ENCODE measurements at regions not wholly inside any gene's neighbourhood (a gene's known extent, or its start where the extent isn't known, plus 50 kb on each side); places are given as distances from the start of the nearest gene placed in this dataset.

GRCh38 chr14:82510007-82510406 lies 976.4 kb upstream of the SEL1L start:
- Histone ChIP-seq H3K9me3 (ENCODE audit: control insufficient read depth in 2 of 2, insufficient read depth in 1 of 2, low read length in 1 of 2) (no peaks in the 10 kb centered on the region), H3K36me3 (ENCODE audit: control insufficient read depth in 2 of 2, insufficient read depth in 2 of 2, low read length in 1 of 2) (no peaks in the 10 kb centered on the region), H3K27ac (ENCODE audit: low read depth in 1 of 2, low read length in 1 of 2) (no peak overlapping the region), H3K27me3 (ENCODE audit: control insufficient read depth in 2 of 2, insufficient read depth in 1 of 2, low read length in 1 of 2) (no peaks in the 10 kb centered on the region), H3K4me1 (ENCODE audit: control insufficient read depth in 2 of 2, insufficient read depth in 2 of 2, low read length in 2 of 2) (no peaks in the 10 kb centered on the region), H3K4me3 (ENCODE audit: low read length in 2 of 2) (no peak overlapping the region)
- no peak for DNase-seq (ENCODE audit: low read depth in 6 of 9, low spot score in 9 of 9)
- WGBS, result 90% methylated on average over 5 of the region's 5 CpGs

- H3K27me3 ChIP-seq (ENCODE audit: control insufficient read depth in 2 of 2, insufficient read depth in 1 of 2, low read length in 1 of 2), result no peaks in the 10 kb centered on the region
- H3K4me3 ChIP-seq (ENCODE audit: low read length in 2 of 2), result no peak overlapping the region
- DNase-seq (ENCODE audit: low read depth in 6 of 9, low spot score in 9 of 9), result no peak
- H3K27ac ChIP-seq (ENCODE audit: low read depth in 1 of 2, low read length in 1 of 2), result no peak overlapping the region
- H3K4me1 ChIP-seq (ENCODE audit: control insufficient read depth in 2 of 2, insufficient read depth in 2 of 2, low read length in 2 of 2), result no peaks in the 10 kb centered on the region
- WGBS, result 87% methylated on average over 1 of the region's 1 CpG
- no peaks in the 10 kb centered on the region for H3K36me3 ChIP-seq (ENCODE audit: control insufficient read depth in 2 of 2, insufficient read depth in 2 of 2, low read length in 1 of 2)
- H3K9me3 ChIP-seq (ENCODE audit: control insufficient read depth in 2 of 2, insufficient read depth in 1 of 2, low read length in 1 of 2), result no peaks in the 10 kb centered on the region
Observed at GRCh38 chr14:82511399-82511798, 977.7 kb upstream of the SEL1L start.

- 95% methylated on average over 1 of the region's 1 CpG for WGBS
- Histone ChIP-seq H3K4me1 (ENCODE audit: control insufficient read depth in 2 of 2, insufficient read depth in 2 of 2, low read length in 2 of 2) (no peaks in the 10 kb centered on the region), H3K9me3 (ENCODE audit: control insufficient read depth in 2 of 2, insufficient read depth in 1 of 2, low read length in 1 of 2) (no peaks in the 10 kb centered on the region), H3K4me3 (ENCODE audit: low read length in 2 of 2) (no peak overlapping the region), H3K36me3 (ENCODE audit: control insufficient read depth in 2 of 2, insufficient read depth in 2 of 2, low read length in 1 of 2) (no peaks in the 10 kb centered on the region), H3K27me3 (ENCODE audit: control insufficient read depth in 2 of 2, insufficient read depth in 1 of 2, low read length in 1 of 2) (no peaks in the 10 kb centered on the region), H3K27ac (ENCODE audit: low read depth in 1 of 2, low read length in 1 of 2) (no peak overlapping the region)
- no peak for DNase-seq (ENCODE audit: low read depth in 6 of 9, low spot score in 9 of 9)
Observed at GRCh38 chr14:82520765-82521164, 987.1 kb upstream of the SEL1L start.

- no peak for DNase-seq (ENCODE audit: low read depth in 6 of 9, low spot score in 9 of 9)
- H3K27me3 ChIP-seq (ENCODE audit: control insufficient read depth in 2 of 2, insufficient read depth in 1 of 2, low read length in 1 of 2), result no peaks in the 10 kb centered on the region
- no peaks in the 10 kb centered on the region for H3K9me3 ChIP-seq (ENCODE audit: control insufficient read depth in 2 of 2, insufficient read depth in 1 of 2, low read length in 1 of 2)
- H3K4me3 ChIP-seq (ENCODE audit: low read length in 2 of 2), result no peak overlapping the region
- no peaks in the 10 kb centered on the region for H3K4me1 ChIP-seq (ENCODE audit: control insufficient read depth in 2 of 2, insufficient read depth in 2 of 2, low read length in 2 of 2)
- no peaks in the 10 kb centered on the region for H3K36me3 ChIP-seq (ENCODE audit: control insufficient read depth in 2 of 2, insufficient read depth in 2 of 2, low read length in 1 of 2)
- no peak overlapping the region for H3K27ac ChIP-seq (ENCODE audit: low read depth in 1 of 2, low read length in 1 of 2)
Observed at GRCh38 chr14:82521191-82521590, 987.5 kb upstream of the SEL1L start.

GRCh38 chr14:82528016-82528415 lies 994.4 kb upstream of the SEL1L start:
- no peaks in the 10 kb centered on the region for H3K27me3 ChIP-seq (ENCODE audit: control insufficient read depth in 2 of 2, insufficient read depth in 1 of 2, low read length in 1 of 2)
- 92% methylated on average over 1 of the region's 1 CpG for WGBS
- no peaks in the 10 kb centered on the region for H3K4me1 ChIP-seq (ENCODE audit: control insufficient read depth in 2 of 2, insufficient read depth in 2 of 2, low read length in 2 of 2)
- no peak overlapping the region for H3K4me3 ChIP-seq (ENCODE audit: low read length in 2 of 2)
- no peak overlapping the region for H3K27ac ChIP-seq (ENCODE audit: low read depth in 1 of 2, low read length in 1 of 2)
- H3K9me3 ChIP-seq (ENCODE audit: control insufficient read depth in 2 of 2, insufficient read depth in 1 of 2, low read length in 1 of 2), result no peaks in the 10 kb centered on the region
- no peaks in the 10 kb centered on the region for H3K36me3 ChIP-seq (ENCODE audit: control insufficient read depth in 2 of 2, insufficient read depth in 2 of 2, low read length in 1 of 2)
- no peak for DNase-seq (ENCODE audit: low read depth in 6 of 9, low spot score in 9 of 9)

GRCh38 chr14:82533351-82533750 lies 999.7 kb upstream of the SEL1L start:
- Histone ChIP-seq H3K4me3 (ENCODE audit: low read length in 2 of 2) (no peak overlapping the region), H3K4me1 (ENCODE audit: control insufficient read depth in 2 of 2, insufficient read depth in 2 of 2, low read length in 2 of 2) (no peaks in the 10 kb centered on the region), H3K27ac (ENCODE audit: low read depth in 1 of 2, low read length in 1 of 2) (no peak overlapping the region), H3K36me3 (ENCODE audit: control insufficient read depth in 2 of 2, insufficient read depth in 2 of 2, low read length in 1 of 2) (no peaks in the 10 kb centered on the region), H3K27me3 (ENCODE audit: control insufficient read depth in 2 of 2, insufficient read depth in 1 of 2, low read length in 1 of 2) (no peaks in the 10 kb centered on the region), H3K9me3 (ENCODE audit: control insufficient read depth in 2 of 2, insufficient read depth in 1 of 2, low read length in 1 of 2) (no peaks in the 10 kb centered on the region)
- DNase-seq (ENCODE audit: low read depth in 6 of 9, low spot score in 9 of 9), result no peak
- WGBS, result 56% methylated on average over 2 of the region's 2 CpGs

GRCh38 chr14:82536566-82536965 lies 1002.9 kb upstream of the SEL1L start:
- Histone ChIP-seq H3K9me3 (ENCODE audit: control insufficient read depth in 2 of 2, insufficient read depth in 1 of 2, low read length in 1 of 2) (no peaks in the 10 kb centered on the region), H3K27ac (ENCODE audit: low read depth in 1 of 2, low read length in 1 of 2) (no peak overlapping the region), H3K4me1 (ENCODE audit: control insufficient read depth in 2 of 2, insufficient read depth in 2 of 2, low read length in 2 of 2) (no peaks in the 10 kb centered on the region), H3K27me3 (ENCODE audit: control insufficient read depth in 2 of 2, insufficient read depth in 1 of 2, low read length in 1 of 2) (no peaks in the 10 kb centered on the region), H3K4me3 (ENCODE audit: low read length in 2 of 2) (no peak overlapping the region), H3K36me3 (ENCODE audit: control insufficient read depth in 2 of 2, insufficient read depth in 2 of 2, low read length in 1 of 2) (no peaks in the 10 kb centered on the region)
- DNase-seq (ENCODE audit: low read depth in 6 of 9, low spot score in 9 of 9), result no peak
- WGBS, result 86% methylated on average over 2 of the region's 2 CpGs

- WGBS, result 89% methylated on average over 3 of the region's 3 CpGs
- DNase-seq (ENCODE audit: low read depth in 6 of 9, low spot score in 9 of 9), result no peak
- H3K4me3 ChIP-seq (ENCODE audit: low read length in 2 of 2), result no peak overlapping the region
Observed at GRCh38 chr14:82537831-82538230, 1004.2 kb upstream of the SEL1L start.

GRCh38 chr14:82546401-82546800 lies 1012.7 kb upstream of the SEL1L start:
- H3K27ac ChIP-seq (ENCODE audit: low read depth in 1 of 2, low read length in 1 of 2), result no peak overlapping the region

More at GRCh38 chr14:82537831-82538230, 1004.2 kb upstream of the SEL1L start:
- no peaks in the 10 kb centered on the region for H3K27me3 ChIP-seq (ENCODE audit: control insufficient read depth in 2 of 2, insufficient read depth in 1 of 2, low read length in 1 of 2)
- no peaks in the 10 kb centered on the region for H3K9me3 ChIP-seq (ENCODE audit: control insufficient read depth in 2 of 2, insufficient read depth in 1 of 2, low read length in 1 of 2)
- H3K36me3 ChIP-seq (ENCODE audit: control insufficient read depth in 2 of 2, insufficient read depth in 2 of 2, low read length in 1 of 2), result no peaks in the 10 kb centered on the region
- H3K4me1 ChIP-seq (ENCODE audit: control insufficient read depth in 2 of 2, insufficient read depth in 2 of 2, low read length in 2 of 2), result no peaks in the 10 kb centered on the region
- H3K27ac ChIP-seq (ENCODE audit: low read depth in 1 of 2, low read length in 1 of 2), result no peak overlapping the region

More at GRCh38 chr14:82546401-82546800, 1012.7 kb upstream of the SEL1L start:
- Histone ChIP-seq H3K9me3 (ENCODE audit: control insufficient read depth in 2 of 2, insufficient read depth in 1 of 2, low read length in 1 of 2) (peaks cover 0 to 7% of the 10 kb centered on the region in 2 donors), H3K36me3 (ENCODE audit: control insufficient read depth in 2 of 2, insufficient read depth in 2 of 2, low read length in 1 of 2) (no peaks in the 10 kb centered on the region), H3K27me3 (ENCODE audit: control insufficient read depth in 2 of 2, insufficient read depth in 1 of 2, low read length in 1 of 2) (no peaks in the 10 kb centered on the region), H3K4me1 (ENCODE audit: control insufficient read depth in 2 of 2, insufficient read depth in 2 of 2, low read length in 2 of 2) (no peaks in the 10 kb centered on the region), H3K4me3 (ENCODE audit: low read length in 2 of 2) (no peak overlapping the region)
- no peak for DNase-seq (ENCODE audit: low read depth in 6 of 9, low spot score in 9 of 9)
- WGBS, result 76% methylated on average over 2 of the region's 2 CpGs

All from thymus (tissue), 11 donors.